ENCODE measurements at regions not wholly inside any gene's neighbourhood (a gene's known extent, or its start where the extent isn't known, plus 50 kb on each side); places are given as distances from the start of the nearest gene placed in this dataset.
"Not testable (repeated sequence)": the region's sequence is repeated elsewhere in the genome, so short reads cannot be mapped to it uniquely, and the experiment has no call there.

DNA sequence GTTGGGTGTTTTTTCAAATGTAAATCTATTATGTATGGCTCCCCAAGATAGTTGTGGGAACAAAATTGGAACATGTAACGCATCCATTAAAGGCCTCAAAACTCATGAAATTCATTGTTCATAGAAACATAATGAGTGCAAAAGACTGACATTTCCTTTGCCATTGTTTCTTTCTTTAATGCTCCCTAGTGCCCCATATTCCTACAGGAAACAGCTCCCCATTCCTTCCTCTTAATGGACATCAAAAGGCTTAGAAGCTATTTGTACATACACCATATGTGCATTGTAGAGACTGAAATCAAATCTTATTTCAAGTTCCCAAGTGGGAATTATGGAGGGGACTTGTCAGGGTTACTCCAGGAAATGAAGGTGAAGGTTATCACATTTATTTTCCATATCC is 139.1 kb downstream of the AHR start:
- DNase-seq (ENCODE audit: low read depth, low spot score), result no peak

- not testable (repeated sequence) for DNase-seq (ENCODE audit: low read depth, low spot score)
Measured at GRCh38 chr7:17440025-17440784, 141.8 kb downstream of the AHR start.

GRCh38 chr7:17440831-17441230 is 142.4 kb downstream of the AHR start:
- no peak for DNase-seq (ENCODE audit: low read depth, low spot score)

DNA sequence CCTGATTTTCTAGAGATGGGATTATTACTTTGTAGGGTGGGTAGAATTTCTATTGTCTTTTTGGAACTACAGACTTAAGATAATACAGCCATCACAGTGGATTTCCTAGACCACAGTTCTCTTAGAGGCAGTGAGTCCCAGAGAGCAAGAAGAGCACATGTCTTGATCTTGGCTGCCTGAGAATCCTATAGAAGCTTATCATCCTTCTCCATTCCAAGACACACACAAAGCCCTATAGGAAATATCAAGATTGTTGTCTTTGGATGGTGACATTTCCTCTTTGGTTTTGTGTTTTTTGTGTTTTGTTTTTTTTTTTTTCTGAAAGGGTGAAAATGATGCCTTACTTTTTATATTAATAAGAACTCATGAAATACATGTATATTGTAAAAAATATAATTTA is 143.1 kb downstream of the AHR start:
- DNase-seq (ENCODE audit: low read depth, low spot score), result peak; percentile 48

GRCh38 chr7:17444151-17444550 is 145.7 kb downstream of the AHR start:
- peak; percentile 24 for DNase-seq (ENCODE audit: low read depth, low spot score)

DNA sequence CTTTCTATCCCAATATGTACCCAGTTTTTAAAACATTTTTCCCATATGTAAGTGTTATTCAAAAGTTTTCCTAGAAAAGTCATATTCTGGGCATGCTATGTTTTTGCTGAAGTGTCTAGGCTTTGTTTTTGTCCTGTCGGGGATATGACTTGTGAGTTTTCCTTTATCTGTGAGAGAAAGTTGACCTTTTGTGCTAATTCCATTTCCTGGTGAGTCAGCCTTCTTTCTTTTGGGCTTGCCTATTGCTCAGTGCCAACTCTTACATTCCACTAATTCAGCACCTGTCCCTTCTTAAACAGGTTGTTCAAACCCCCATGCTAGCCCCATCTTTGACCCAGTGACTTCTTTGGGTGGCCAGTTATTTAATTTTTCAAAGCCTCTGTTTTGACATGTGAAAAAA is 146.2 kb downstream of the AHR start:
- DNase-seq (ENCODE audit: low read depth, low spot score), result peak; percentile 86

DNA sequence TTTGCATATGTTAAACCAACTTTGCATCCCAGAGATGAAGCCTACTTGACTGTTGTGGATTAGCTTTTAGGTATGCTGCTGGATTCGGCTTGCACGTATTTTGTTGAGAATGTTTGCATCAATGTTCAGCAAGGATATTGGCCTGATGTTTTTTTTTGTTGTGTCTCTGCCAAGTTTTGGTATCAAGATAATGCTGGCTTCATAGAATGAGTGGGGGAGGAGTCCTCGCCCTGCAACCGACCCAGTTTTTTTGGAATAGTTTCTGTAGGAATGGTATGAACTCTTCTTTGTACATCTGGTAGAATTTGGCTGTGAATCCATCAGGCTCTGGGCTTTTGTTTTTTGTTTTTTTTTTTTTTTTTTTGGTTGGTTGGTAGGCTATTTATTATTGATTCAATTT is 147.9 kb downstream of the AHR start:
- no peak for DNase-seq (ENCODE audit: low read depth, low spot score)

GRCh38 chr7:17447728-17448478 is 149.5 kb downstream of the AHR start:
- DNase-seq (ENCODE audit: low read depth, low spot score), result no peak

- no peak for DNase-seq (ENCODE audit: low read depth, low spot score)
Measured at GRCh38 chr7:17448479-17449423, 150.3 kb downstream of the AHR start.

GRCh38 chr7:17456541-17456940 is 158.1 kb downstream of the AHR start:
- DNase-seq (ENCODE audit: low read depth, low spot score), result no peak

- DNase-seq (ENCODE audit: low read depth, low spot score), result no peak
Measured at GRCh38 chr7:17460001-17460400, 161.5 kb downstream of the AHR start.

DNA sequence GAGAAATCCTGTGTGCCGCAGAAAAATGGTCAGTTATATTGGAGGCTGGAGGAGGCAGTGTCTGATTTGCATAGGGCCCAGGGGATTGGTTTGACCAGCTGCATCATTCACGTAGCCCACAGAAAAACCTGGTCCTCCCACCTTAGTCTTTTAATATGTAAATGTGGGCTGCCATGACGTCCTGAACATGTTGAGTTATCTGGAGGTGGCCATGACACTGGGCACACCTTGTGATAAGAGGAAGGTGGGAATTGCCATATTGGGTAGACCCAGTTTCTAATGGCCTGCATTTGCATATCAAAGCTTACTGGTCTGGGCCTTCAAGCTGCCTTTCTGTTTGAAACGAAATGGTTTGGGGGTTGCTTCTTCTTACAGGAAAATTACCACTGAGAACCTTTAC is 162.2 kb downstream of the AHR start:
- DNase-seq (ENCODE audit: low read depth, low spot score), result no peak

GRCh38 chr7:17462131-17462631 is 163.7 kb downstream of the AHR start:
- no peak for DNase-seq (ENCODE audit: low read depth, low spot score)

GRCh38 chr7:17463511-17464085 is 165.1 kb downstream of the AHR start:
- no peak for DNase-seq (ENCODE audit: low read depth, low spot score)

DNA sequence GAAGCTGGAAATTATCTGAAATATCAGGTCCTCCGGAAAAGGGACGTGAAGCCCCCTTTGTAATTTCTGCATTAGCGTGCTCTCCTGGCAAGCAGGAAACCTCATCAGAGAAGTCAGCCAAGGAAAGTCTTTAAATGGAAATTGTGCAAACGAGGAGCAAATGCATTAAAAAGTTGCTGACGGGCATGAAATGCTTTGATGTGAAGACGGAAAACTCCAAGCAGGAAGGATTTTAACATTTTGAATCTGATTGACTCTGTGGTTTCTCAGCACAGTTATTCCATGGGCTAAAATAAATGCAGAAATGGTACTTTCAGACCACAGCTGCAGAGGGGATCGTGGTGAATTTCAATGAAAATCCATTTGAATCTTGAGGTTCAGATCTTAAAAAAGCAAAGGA is 167.8 kb downstream of the AHR start:
- no peak for DNase-seq (ENCODE audit: low read depth, low spot score)

GRCh38 chr7:17467386-17467945 is 169.0 kb downstream of the AHR start:
- DNase-seq (ENCODE audit: low read depth, low spot score), result no peak

DNA sequence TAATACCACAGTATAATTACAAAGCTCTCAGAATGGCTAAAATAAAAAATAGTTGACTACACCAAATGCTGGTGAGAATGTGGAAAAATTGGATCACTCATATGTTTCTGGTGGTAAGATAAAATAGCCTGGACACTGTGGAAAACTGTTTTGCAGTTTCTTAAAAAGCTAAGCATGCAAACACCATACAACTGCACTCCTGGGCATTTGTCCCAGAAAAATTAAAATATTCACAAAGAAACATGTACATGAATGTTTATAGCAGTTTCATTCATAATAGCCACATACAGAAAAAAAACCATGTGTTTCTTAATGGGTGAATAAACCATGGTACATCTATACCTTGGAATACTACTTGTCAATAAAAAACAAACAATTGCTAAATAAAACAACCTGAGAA is 172.9 kb downstream of the AHR start:
- DNase-seq (ENCODE audit: low read depth, low spot score), result no peak

DNA sequence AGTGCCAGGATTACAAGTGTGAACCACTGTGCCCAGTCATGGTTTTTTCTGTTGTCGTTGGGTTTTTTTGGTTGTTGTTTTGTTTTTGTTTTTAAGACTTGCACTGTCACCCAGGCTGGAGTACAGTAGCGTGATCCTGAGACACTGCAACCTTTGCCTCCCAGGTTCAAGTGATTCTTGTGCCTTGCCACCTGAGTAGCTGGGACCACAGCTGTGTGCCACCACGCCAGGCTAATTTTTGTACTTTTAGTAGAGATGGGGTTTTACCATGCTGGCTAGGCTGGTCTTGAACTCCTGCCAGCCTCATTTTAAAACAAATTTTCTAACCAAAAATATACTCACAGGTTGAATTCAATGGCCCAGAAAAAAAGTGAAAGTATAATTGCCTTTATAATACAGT is 174.1 kb downstream of the AHR start:
- DNase-seq (ENCODE audit: low read depth, low spot score), result no peak

DNA sequence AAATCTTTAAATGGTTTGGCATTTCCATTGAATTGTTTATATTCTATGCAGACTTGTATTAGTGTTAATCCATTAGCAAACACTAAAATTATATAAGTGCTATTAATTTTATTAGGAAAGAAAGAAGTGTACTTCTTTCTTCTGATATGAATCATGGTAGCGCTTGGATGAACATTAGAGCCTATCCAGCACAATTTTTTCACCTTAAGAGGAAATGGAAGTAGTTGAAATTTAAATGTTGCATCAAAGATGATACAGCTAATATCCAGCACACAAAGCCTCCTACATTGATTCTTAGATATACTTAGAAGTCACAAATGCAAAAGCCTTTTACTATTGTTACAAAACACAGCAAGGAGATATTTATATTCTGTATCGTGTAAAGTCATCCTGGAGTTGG is 174.5 kb downstream of the AHR start:
- no peak for DNase-seq (ENCODE audit: low read depth, low spot score)

GRCh38 chr7:17474724-17475344 is 176.4 kb downstream of the AHR start:
- DNase-seq (ENCODE audit: low read depth, low spot score), result no peak

DNA sequence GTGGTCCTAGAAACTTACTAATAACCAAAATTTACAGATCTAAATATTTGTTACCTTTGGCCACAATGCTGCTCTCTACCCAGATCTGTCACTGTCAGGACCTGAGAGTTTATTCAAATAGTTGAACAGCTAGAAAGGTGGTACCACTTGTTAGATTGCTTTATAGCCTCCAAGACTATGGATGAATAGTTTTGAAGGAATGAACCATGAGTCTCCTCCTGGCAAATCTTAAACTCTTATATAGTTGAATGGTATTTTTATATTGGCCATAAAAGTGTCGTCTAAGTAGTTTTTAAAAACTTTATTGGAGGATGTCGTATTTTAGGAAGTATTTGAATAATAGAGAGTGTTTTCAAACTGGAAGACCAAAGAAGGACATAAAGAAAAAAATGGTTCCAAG is 178.7 kb downstream of the AHR start:
- no peak for DNase-seq (ENCODE audit: low read depth, low spot score)

Measured in pulmonary artery endothelial cell (primary cell).